HG03565 (cell line): ENCODE measurements at regions not wholly inside any gene's neighbourhood (a gene's known extent, or its start where the extent isn't known, plus 50 kb on each side); places are given as distances from the start of the nearest gene placed in this dataset.
"Not testable (repeated sequence)": the region's sequence is repeated elsewhere in the genome, so short reads cannot be mapped to it uniquely, and the experiment has no call there.

Source experiments
- ATAC-seq: cut with Tn5 transposase; IDR thresholded peaks from one replicate; pipeline ENCODE4 v1.9.1; 2021; ENCODE audit warnings: mild to moderate bottlenecking, moderate library complexity; ENCODE audit not compliant: unreplicated experiment

DNA sequence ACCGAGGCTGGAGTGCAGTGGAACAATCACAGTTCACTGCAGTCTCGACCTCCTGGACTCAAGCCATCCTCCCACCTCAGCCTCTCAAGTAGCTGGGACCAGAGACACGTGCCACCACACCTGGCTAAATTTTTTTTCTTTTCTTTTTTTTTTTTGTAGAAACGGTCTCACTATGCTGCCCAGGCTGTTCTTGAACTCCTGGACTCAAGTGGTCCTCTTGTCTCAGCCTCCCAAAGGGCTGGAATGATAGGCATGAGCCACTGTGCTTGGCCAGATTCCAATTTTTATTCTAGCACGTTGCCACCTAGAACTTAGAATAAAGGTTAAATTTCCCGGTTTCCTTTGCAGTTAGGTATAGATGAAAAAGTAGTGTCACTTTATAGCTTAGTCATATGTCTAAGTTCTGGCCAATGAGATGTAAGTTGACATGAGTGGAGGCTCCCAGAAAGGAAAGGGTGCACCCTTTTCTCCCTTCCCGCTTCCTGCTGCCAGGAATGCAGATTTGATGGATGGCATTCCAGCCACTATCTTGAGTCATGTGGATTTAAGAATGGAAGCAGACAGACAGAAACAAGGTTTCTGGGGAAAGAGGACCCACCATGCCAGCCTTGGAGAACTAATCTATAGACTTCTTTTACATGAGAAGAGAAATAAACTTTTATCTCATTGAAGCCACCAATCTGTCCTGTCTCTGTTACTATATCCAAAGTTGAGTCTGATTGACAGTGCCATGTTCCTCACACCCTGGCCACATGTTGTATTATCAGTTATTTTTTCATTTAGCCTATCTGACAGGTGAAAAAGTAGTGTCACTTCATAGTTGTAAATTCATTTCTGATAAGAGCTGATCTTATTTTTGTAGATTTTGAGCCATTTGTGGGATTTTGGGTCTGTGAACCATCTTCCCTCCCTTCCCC, 60.6 kb upstream of the NCOA3 start:
- ATAC-seq: no peak

- ATAC-seq: no peak
Measured at GRCh38 chr20:47441774-47442150, 59.9 kb upstream of the NCOA3 start.

GRCh38 chr20:47443060-47443459, 58.6 kb upstream of the NCOA3 start:
- ATAC-seq: not testable (repeated sequence)

GRCh38 chr20:47444584-47444983, 57.1 kb upstream of the NCOA3 start:
- ATAC-seq: no peak

DNA sequence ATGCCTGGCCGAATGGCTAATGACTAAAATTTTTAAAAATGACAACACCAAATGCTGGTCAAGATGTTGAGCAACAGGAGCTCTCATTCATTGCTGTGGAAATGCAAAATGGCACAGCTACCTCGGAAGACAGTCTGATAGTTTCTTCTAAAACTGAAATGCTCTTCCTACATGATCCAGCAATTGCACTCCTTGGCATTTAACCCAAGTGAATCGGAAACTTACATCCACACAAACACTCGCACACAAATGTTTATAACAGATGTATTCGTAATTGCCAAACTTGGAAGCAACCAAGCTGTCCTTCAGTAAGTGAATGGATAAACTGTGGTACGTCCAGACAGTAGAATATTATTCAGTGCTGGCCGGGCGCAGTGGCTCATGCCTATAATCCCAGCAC, 56.4 kb upstream of the NCOA3 start:
- no peak for ATAC-seq

- ATAC-seq: not testable (repeated sequence)
Measured at GRCh38 chr20:47447350-47448296, 54.1 kb upstream of the NCOA3 start.

DNA sequence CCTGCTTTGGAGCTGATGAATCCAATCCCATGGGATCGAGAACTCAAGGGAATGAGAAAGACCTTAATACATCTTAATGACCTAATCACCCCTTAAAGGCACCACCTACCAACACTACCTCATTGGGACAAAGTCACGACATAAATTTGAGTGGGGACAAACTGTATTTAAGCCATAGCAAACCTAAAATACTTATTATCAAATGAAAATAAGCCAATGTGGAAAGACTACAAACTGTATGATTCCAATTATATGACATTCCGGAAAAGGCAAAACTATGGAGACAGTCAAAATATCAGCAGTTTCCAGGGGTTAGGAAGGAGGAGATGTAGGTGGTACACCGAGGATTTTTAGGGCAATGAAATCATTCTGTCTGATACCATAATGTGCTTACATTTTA, 53.3 kb upstream of the NCOA3 start:
- no peak for ATAC-seq

DNA sequence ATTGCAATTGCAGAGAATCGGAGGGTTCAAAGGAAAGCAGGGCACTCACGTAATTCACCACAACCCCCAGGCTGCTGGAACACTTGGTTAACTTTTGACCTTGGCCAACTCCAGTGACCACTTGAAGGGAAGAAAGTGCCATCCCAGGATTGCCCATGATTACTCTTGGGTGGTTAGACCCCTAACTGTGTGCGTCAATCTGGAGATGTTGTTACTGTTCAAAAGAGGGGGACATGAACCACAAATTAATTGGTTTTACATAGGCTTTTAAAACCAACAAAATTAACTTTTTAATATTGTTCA, 50.1 kb upstream of the NCOA3 start:
- no peak for ATAC-seq
